A204.1 (cell line): ENCODE measurements at regions not wholly inside any gene's neighbourhood (a gene's known extent, or its start where the extent isn't known, plus 50 kb on each side); places are given as distances from the start of the nearest gene placed in this dataset.
"Not testable (repeated sequence)": the region's sequence is repeated elsewhere in the genome, so short reads cannot be mapped to it uniquely, and the experiment has no call there.

Source experiments
- FAIRE-seq: peaks from 2 replicates; lab custom pipeline; 2012; peaks lifted over from hg19 to GRCh38; lab: Jason Lieb, UNC

GRCh38 chr6:156449128-156449527 lies 328.1 kb upstream of the ARID1B start:
- FAIRE-seq: no peak

- FAIRE-seq: no peak
These were observed 328.6 kb upstream of the ARID1B start for GRCh38 chr6:156448579-156448978.

- FAIRE-seq: no peak
These were observed 336.5 kb upstream of the ARID1B start for GRCh38 chr6:156440688-156441087.

GRCh38 chr6:156438350-156438923 lies 338.7 kb upstream of the ARID1B start:
- no peak for FAIRE-seq

- FAIRE-seq: no peak
These were observed 339.9 kb upstream of the ARID1B start for GRCh38 chr6:156437121-156437879.

GRCh38 chr6:156434795-156435190 lies 342.4 kb upstream of the ARID1B start:
- no peak for FAIRE-seq

GRCh38 chr6:156434049-156434794 lies 343.0 kb upstream of the ARID1B start:
- no peak for FAIRE-seq

- no peak for FAIRE-seq
These were observed 344.6 kb upstream of the ARID1B start for GRCh38 chr6:156432543-156432942.

GRCh38 chr6:156430386-156430785 lies 346.8 kb upstream of the ARID1B start:
- no peak for FAIRE-seq

- FAIRE-seq: no peak
These were observed 349.8 kb upstream of the ARID1B start for GRCh38 chr6:156427345-156427744.

- FAIRE-seq: no peak
These were observed 351.7 kb upstream of the ARID1B start for GRCh38 chr6:156425359-156426020.

GRCh38 chr6:156423829-156424228 lies 353.3 kb upstream of the ARID1B start:
- no peak for FAIRE-seq

- FAIRE-seq: no peak
These were observed 354.1 kb upstream of the ARID1B start for GRCh38 chr6:156423075-156423474.

- FAIRE-seq: no peak
These were observed 355.2 kb upstream of the ARID1B start for GRCh38 chr6:156421933-156422332.

GRCh38 chr6:156421301-156421700 lies 355.9 kb upstream of the ARID1B start:
- not testable (repeated sequence) for FAIRE-seq

GRCh38 chr6:156420172-156420993 lies 356.8 kb upstream of the ARID1B start:
- no peak for FAIRE-seq

- no peak for FAIRE-seq
These were observed 357.6 kb upstream of the ARID1B start for GRCh38 chr6:156419594-156419993.

GRCh38 chr6:156418253-156418652 lies 358.9 kb upstream of the ARID1B start:
- FAIRE-seq: no peak

- FAIRE-seq: no peak
These were observed 360.8 kb upstream of the ARID1B start for GRCh38 chr6:156416391-156416790.

- FAIRE-seq: no peak
These were observed 364.0 kb upstream of the ARID1B start for GRCh38 chr6:156413154-156413553.

GRCh38 chr6:156410649-156411048 lies 366.5 kb upstream of the ARID1B start:
- peak; percentile 83 for FAIRE-seq

GRCh38 chr6:156408655-156409054 lies 368.5 kb upstream of the ARID1B start:
- no peak for FAIRE-seq
